Ecto neural progenitor cell (in vitro differentiated cells): ENCODE measurements at regions not wholly inside any gene's neighbourhood (a gene's known extent, or its start where the extent isn't known, plus 50 kb on each side); places are given as distances from the start of the nearest gene placed in this dataset.

ENCODE experiments used
- DNase-seq: peaks from one replicate; pipeline ENCODE4 v3.0.0-alpha.2; 2018; ENCODE audit warnings: low spot score

- DNase-seq: no peak
These were observed 77.2 kb upstream of the MYOCD start for GRCh38 chr17:12588531-12588930.

GRCh38 chr17:12590417-12590816 is 75.3 kb upstream of the MYOCD start:
- DNase-seq: no peak

GRCh38 chr17:12591021-12591735 is 74.5 kb upstream of the MYOCD start:
- DNase-seq: no peak

- no peak for DNase-seq
These were observed 72.7 kb upstream of the MYOCD start for GRCh38 chr17:12592941-12593340.

- no peak for DNase-seq
These were observed 68.7 kb upstream of the MYOCD start for GRCh38 chr17:12596961-12597360.

- DNase-seq: no peak
These were observed 67.8 kb upstream of the MYOCD start for GRCh38 chr17:12597895-12598294.

GRCh38 chr17:12599186-12599920 is 66.3 kb upstream of the MYOCD start:
- DNase-seq: no peak

- DNase-seq: no peak
These were observed 65.3 kb upstream of the MYOCD start for GRCh38 chr17:12600349-12600748.

GRCh38 chr17:12603566-12603965 is 62.1 kb upstream of the MYOCD start:
- no peak for DNase-seq

GRCh38 chr17:12605222-12605621 is 60.5 kb upstream of the MYOCD start:
- DNase-seq: no peak

- no peak for DNase-seq
These were observed 52.1 kb upstream of the MYOCD start for GRCh38 chr17:12613566-12613965.
